ENCODE measurements at regions not wholly inside any gene's neighbourhood (a gene's known extent, or its start where the extent isn't known, plus 50 kb on each side); places are given as distances from the start of the nearest gene placed in this dataset.

DNA sequence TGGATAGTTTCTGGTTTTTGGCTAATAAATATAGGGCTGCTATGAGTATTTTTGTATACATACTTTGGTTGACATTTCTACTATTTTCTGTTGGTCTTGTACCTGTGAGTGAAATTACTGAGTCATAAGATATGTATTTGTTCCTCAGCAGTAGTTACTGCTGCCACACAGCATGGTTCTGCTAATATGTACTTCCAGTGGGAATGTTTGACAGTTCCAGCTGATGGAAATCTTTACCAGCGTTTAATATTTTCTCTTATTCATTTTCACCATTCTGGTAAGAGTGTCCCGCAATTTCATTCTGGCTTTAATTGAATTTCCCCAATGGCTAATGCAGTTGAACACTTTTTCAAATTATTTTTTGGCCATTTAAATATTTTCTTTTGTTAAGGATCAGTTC lies 57.9 kb upstream of the IL1R1 start:
- TF ChIP-seq, protein P1, sequence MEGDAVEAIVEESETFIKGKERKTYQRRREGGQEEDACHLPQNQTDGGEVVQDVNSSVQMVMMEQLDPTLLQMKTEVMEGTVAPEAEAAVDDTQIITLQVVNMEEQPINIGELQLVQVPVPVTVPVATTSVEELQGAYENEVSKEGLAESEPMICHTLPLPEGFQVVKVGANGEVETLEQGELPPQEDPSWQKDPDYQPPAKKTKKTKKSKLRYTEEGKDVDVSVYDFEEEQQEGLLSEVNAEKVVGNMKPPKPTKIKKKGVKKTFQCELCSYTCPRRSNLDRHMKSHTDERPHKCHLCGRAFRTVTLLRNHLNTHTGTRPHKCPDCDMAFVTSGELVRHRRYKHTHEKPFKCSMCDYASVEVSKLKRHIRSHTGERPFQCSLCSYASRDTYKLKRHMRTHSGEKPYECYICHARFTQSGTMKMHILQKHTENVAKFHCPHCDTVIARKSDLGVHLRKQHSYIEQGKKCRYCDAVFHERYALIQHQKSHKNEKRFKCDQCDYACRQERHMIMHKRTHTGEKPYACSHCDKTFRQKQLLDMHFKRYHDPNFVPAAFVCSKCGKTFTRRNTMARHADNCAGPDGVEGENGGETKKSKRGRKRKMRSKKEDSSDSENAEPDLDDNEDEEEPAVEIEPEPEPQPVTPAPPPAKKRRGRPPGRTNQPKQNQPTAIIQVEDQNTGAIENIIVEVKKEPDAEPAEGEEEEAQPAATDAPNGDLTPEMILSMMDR (IDR thresholded peaks at IDR 0.05; ENCODE audit: insufficient read depth in 1 of 2, low read depth in 1 of 2, low read length in 1 of 2, severe bottlenecking in 1 of 2, unreplicated experiment in 1 of 2) = no peak
- Mint-ChIP-seq H3K36me3 (ENCODE audit: insufficient read depth, unreplicated experiment) (no peaks in the 10 kb centered on the region), H3K4me1 (ENCODE audit: low read depth, unreplicated experiment) (no peaks in the 10 kb centered on the region), H3K4me3 (ENCODE audit: unreplicated experiment) (no peak overlapping the region), H3K27ac (ENCODE audit: unreplicated experiment) (no peak overlapping the region), H3K27me3 (ENCODE audit: insufficient read depth, unreplicated experiment) (no peaks in the 10 kb centered on the region), H3K9me3 (ENCODE audit: unreplicated experiment) (no peaks in the 10 kb centered on the region)
- Histone ChIP-seq H3K27me3 (replicated peaks; ENCODE audit: control insufficient read depth, insufficient read depth, low read length) (no peaks in the 10 kb centered on the region), H3K36me3 (ENCODE audit: control insufficient read depth, insufficient read depth, low read length) (no peaks in the 10 kb centered on the region), H3K4me3 (ENCODE audit: low read depth, low read length) (no peak overlapping the region), H3K9me3 (no peaks in the 10 kb centered on the region), H3K4me1 (no peaks in the 10 kb centered on the region)
- ChIA-PET CTCF (no interaction called here), POLR2A (no interaction called here)
- intact Hi-C loops (cut with micrococcal nuclease; ENCODE audit: unreplicated experiment) = no loop called here
- no TSS peak for BruUV-seq (replicated peaks)
- DNase-seq = no peak

GRCh38 chr2:102085238-102085637 lies 57.3 kb upstream of the IL1R1 start:
- no peaks in the 10 kb centered on the region for H3K4me1 Mint-ChIP-seq (ENCODE audit: low read depth, unreplicated experiment)
- no peaks in the 10 kb centered on the region for H3K27me3 Mint-ChIP-seq (ENCODE audit: insufficient read depth, unreplicated experiment)
- no TSS peak for BruUV-seq (replicated peaks)

GRCh38 chr2:102086150-102086872 lies 56.2 kb upstream of the IL1R1 start:
- BruUV-seq (replicated peaks) = no TSS peak
- no peaks in the 10 kb centered on the region for H3K27me3 Mint-ChIP-seq (ENCODE audit: insufficient read depth, unreplicated experiment)
- Histone ChIP-seq H3K9me3 (no peaks in the 10 kb centered on the region), H3K4me1 (no peaks in the 10 kb centered on the region), H3K4me3 (ENCODE audit: low read depth, low read length) (no peak overlapping the region), H3K27me3 (replicated peaks; ENCODE audit: control insufficient read depth, insufficient read depth, low read length) (no peaks in the 10 kb centered on the region), H3K36me3 (ENCODE audit: control insufficient read depth, insufficient read depth, low read length) (no peaks in the 10 kb centered on the region)
- intact Hi-C loops (cut with micrococcal nuclease; ENCODE audit: unreplicated experiment) = no loop called here
- TF ChIP-seq, protein P1 (IDR thresholded peaks at IDR 0.05; ENCODE audit: insufficient read depth in 1 of 2, low read depth in 1 of 2, low read length in 1 of 2, severe bottlenecking in 1 of 2, unreplicated experiment in 1 of 2) = no peak
- CTCF ChIA-PET = no interaction called here
- no peak overlapping the region for H3K4me3 Mint-ChIP-seq (ENCODE audit: unreplicated experiment)
- no peaks in the 10 kb centered on the region for H3K36me3 Mint-ChIP-seq (ENCODE audit: insufficient read depth, unreplicated experiment)
- H3K4me1 Mint-ChIP-seq (ENCODE audit: low read depth, unreplicated experiment) = no peaks in the 10 kb centered on the region
- no peak for DNase-seq
- peaks cover 11% of the 10 kb centered on the region for H3K9me3 Mint-ChIP-seq (ENCODE audit: unreplicated experiment)
- POLR2A ChIA-PET = no interaction called here
- H3K27ac Mint-ChIP-seq (ENCODE audit: unreplicated experiment) = no peak overlapping the region

More at GRCh38 chr2:102085238-102085637, 57.3 kb upstream of the IL1R1 start:
- no peaks in the 10 kb centered on the region for H3K9me3 ChIP-seq
- Mint-ChIP-seq H3K27ac (ENCODE audit: unreplicated experiment) (no peak overlapping the region), H3K4me3 (ENCODE audit: unreplicated experiment) (no peak overlapping the region), H3K36me3 (ENCODE audit: insufficient read depth, unreplicated experiment) (no peaks in the 10 kb centered on the region), H3K9me3 (ENCODE audit: unreplicated experiment) (peaks cover 4% of the 10 kb centered on the region)
- DNase-seq = no peak
- TF ChIP-seq, protein P1 (IDR thresholded peaks at IDR 0.05; ENCODE audit: insufficient read depth in 1 of 2, low read depth in 1 of 2, low read length in 1 of 2, severe bottlenecking in 1 of 2, unreplicated experiment in 1 of 2) = no peak
- intact Hi-C loops (cut with micrococcal nuclease; ENCODE audit: unreplicated experiment) = no loop called here
- no peaks in the 10 kb centered on the region for H3K4me1 ChIP-seq
- POLR2A ChIA-PET = no interaction called here
- no peaks in the 10 kb centered on the region for H3K27me3 ChIP-seq (replicated peaks; ENCODE audit: control insufficient read depth, insufficient read depth, low read length)
- no peaks in the 10 kb centered on the region for H3K36me3 ChIP-seq (ENCODE audit: control insufficient read depth, insufficient read depth, low read length)
- CTCF ChIA-PET = no interaction called here
- no peak overlapping the region for H3K4me3 ChIP-seq (ENCODE audit: low read depth, low read length)

Measured in Caco-2 (cell line).